GM12878 (cell line): ENCODE measurements at regions not wholly inside any gene's neighbourhood (a gene's known extent, or its start where the extent isn't known, plus 50 kb on each side); places are given as distances from the start of the nearest gene placed in this dataset.

Experiments
- ATAC-seq: fragments of 200-7000 bp; cut with Tn5 transposase; 3 replicates; pipeline ENCODE4 v1.9.1; 2020; ENCODE audit warnings: mild to moderate bottlenecking, moderate library complexity
- BruUV-seq: library from RNA; stranded (reverse); fragments of 400-500 nt; replicated peaks from 2 replicates; lab custom pipeline; 2021; lab: Mats Ljungman, UMichigan
- CTCF ChIA-PET: fragments of 300-600 bp; sonication (Branson Sonifier 250); formaldehyde crosslinking; extraction: SDS; loops from one replicate; lab custom pipeline; 2021; ENCODE audit warnings: inconsistent platforms; lab: Yijun Ruan, JAX
- POLR2A ChIA-PET: fragments of 350-600 bp; formaldehyde crosslinking; extraction: SDS; loops from one replicate; lab custom pipeline; 2021; ENCODE audit warnings: inconsistent platforms; lab: Charles Lee
- RAD21 ChIA-PET: fragments of 300-600 bp; sonication (Branson Sonifier 250); formaldehyde crosslinking; loops from one replicate; lab custom pipeline; 2023; ENCODE audit warnings: antibody characterized with exemption; ENCODE audit not compliant: unreplicated experiment; lab: Charles Lee
- SMC1A ChIA-PET: fragments of 300-600 bp; sonication (Branson Sonifier 250); formaldehyde crosslinking; loops from one replicate; lab custom pipeline; 2023; ENCODE audit not compliant: unreplicated experiment, uncharacterized antibody; lab: Charles Lee
- DNase-seq: peaks from one replicate; pipeline ENCODE4 v3.0.0-alpha.2; 2011; ENCODE audit warnings: low read depth, low spot score
- FAIRE-seq: peaks from 3 replicates; lab custom pipeline; 2011; peaks lifted over from hg19 to GRCh38; lab: Jason Lieb, UNC
- H2AFZ ChIP-seq: 2 replicates; pipeline ENCODE4 v1.6.0; 2011; ENCODE audit warnings: low read depth, low read length, control low read depth; ENCODE audit not compliant: control insufficient read depth
- H3K27ac ChIP-seq: 2 replicates; pipeline ENCODE4 v1.5.1; 2011; ENCODE audit warnings: control low read depth; ENCODE audit not compliant: control insufficient read depth, insufficient read depth
- H3K27me3 ChIP-seq, 2 experiments: replicated peaks in 1 of 2; 2 replicates each; pipeline versions ENCODE4 v1.6.0 to v1.6.1; 2011; ENCODE audit warnings: low read length in 1 of 2; ENCODE audit not compliant: control insufficient read depth in 2 of 2, insufficient read depth in 2 of 2
- H3K36me3 ChIP-seq, 2 experiments: 2 replicates each; pipeline ENCODE4 v1.5.1; 2011; ENCODE audit warnings: low read length in 1 of 2; ENCODE audit not compliant: control insufficient read depth in 2 of 2, insufficient read depth in 2 of 2
- H3K4me1 ChIP-seq: 2 replicates; pipeline ENCODE4 v1.6.1; 2011; ENCODE audit warnings: mild to moderate bottlenecking, low read length, moderate library complexity, mixed read lengths; ENCODE audit not compliant: control insufficient read depth, insufficient read depth
- H3K4me2 ChIP-seq: 2 replicates; pipeline ENCODE4 v1.6.0; 2011; ENCODE audit warnings: control low read depth; ENCODE audit not compliant: control insufficient read depth, insufficient read depth
- H3K4me3 ChIP-seq: fragments of 200-600 bp; sonication (generic); 2 replicates; pipeline ENCODE4 v1.5.1; 2016
- H3K79me2 ChIP-seq: 2 replicates; pipeline ENCODE4 v1.6.0; 2011; ENCODE audit warnings: low read length; ENCODE audit not compliant: control insufficient read depth, insufficient read depth
- H3K9ac ChIP-seq: 2 replicates; pipeline ENCODE4 v1.8.0; 2011; ENCODE audit warnings: low read length, control low read depth, mixed read lengths; ENCODE audit not compliant: control insufficient read depth, insufficient read depth
- H3K9me3 ChIP-seq: replicated peaks from 3 replicates; pipeline ENCODE4 v1.5.1; 2011; ENCODE audit warnings: mild to moderate bottlenecking, low read length; ENCODE audit not compliant: control insufficient read depth, insufficient read depth
- H4K20me1 ChIP-seq: 2 replicates; pipeline ENCODE4 v1.6.0; 2011; ENCODE audit not compliant: control insufficient read depth, insufficient read depth
- BMI1 ChIP-seq: fragments of 450-650 bp; IDR thresholded peaks from 2 replicates; pipeline ENCODE4 v1.6.1; 2016; ENCODE audit warnings: mild to moderate bottlenecking, moderate library complexity, borderline replicate concordance
- BRCA1 ChIP-seq: IDR thresholded peaks from 2 replicates; pipeline ENCODE4 v1.6.1; 2011; ENCODE audit warnings: low read depth, low read length, improper control_type of control experiment
- FOS ChIP-seq: IDR thresholded peaks from 3 replicates; pipeline ENCODE4 v1.6.1; 2011; ENCODE audit warnings: borderline replicate concordance; ENCODE audit not compliant: insufficient read length; ENCODE audit errors: extremely low read depth
- FOXK2 ChIP-seq: fragments of 450-650 bp; IDR thresholded peaks from 2 replicates; pipeline ENCODE4 v1.6.1; 2017; ENCODE audit warnings: mild to moderate bottlenecking, moderate library complexity
- HDAC6 ChIP-seq: fragments of 200-600 bp; sonication (generic); IDR thresholded peaks from one replicate; pipeline ENCODE4 v1.8.0; 2017; ENCODE audit warnings: antibody characterized with exemption; ENCODE audit not compliant: unreplicated experiment
- MLLT1 ChIP-seq: fragments of 450-650 bp; IDR thresholded peaks from 2 replicates; pipeline ENCODE4 v1.6.1; 2016; ENCODE audit warnings: mild to moderate bottlenecking
- MTA2 ChIP-seq: fragments of 450-650 bp; IDR thresholded peaks from 2 replicates; pipeline ENCODE4 v1.6.1; 2016; ENCODE audit warnings: low read depth, mild to moderate bottlenecking, moderate library complexity
- MYB ChIP-seq: fragments of 150-350 bp; IDR thresholded peaks from 2 replicates; pipeline ENCODE4 v1.6.1; 2014; ENCODE audit warnings: mild to moderate bottlenecking, low read depth, low read length, borderline replicate concordance
- NFYB ChIP-seq: IDR thresholded peaks from 2 replicates; pipeline ENCODE4 v1.6.1; 2011; ENCODE audit warnings: low read depth, mild to moderate bottlenecking, low read length, improper control_type of control experiment, moderate library complexity; ENCODE audit not compliant: insufficient read depth
- POLR2AphosphoS2 ChIP-seq: IDR thresholded peaks from 2 replicates; pipeline ENCODE4 v1.6.1; 2011; ENCODE audit warnings: low read depth, mild to moderate bottlenecking, low read length, improper control_type of control experiment, moderate library complexity
- SPI1 ChIP-seq: IDR thresholded peaks from 2 replicates; pipeline ENCODE4 v1.6.1; 2011; ENCODE audit warnings: low read depth, mild to moderate bottlenecking, low read length, moderate library complexity, borderline replicate concordance; ENCODE audit not compliant: insufficient read depth
- SREBF1 ChIP-seq: IDR thresholded peaks from 2 replicates; pipeline ENCODE4 v1.6.1; 2012; ENCODE audit warnings: mild to moderate bottlenecking, low read length
- STAT1 ChIP-seq: fragments of 450-650 bp; conservative IDR thresholded peaks from 2 replicates; pipeline ENCODE4 v1.6.1; 2014; ENCODE audit warnings: antibody characterized with exemption, mild to moderate bottlenecking
- ZSCAN29 ChIP-seq: fragments of 450-650 bp; IDR thresholded peaks from 2 replicates; pipeline ENCODE4 v1.6.1; 2017; ENCODE audit warnings: mild to moderate bottlenecking, moderate library complexity
- WGBS: methylation state at CpG from one replicate; pipeline ENCODE4 v1.1.6; 2016; ENCODE audit warnings: low lambda C conversion rate; ENCODE audit not compliant: insufficient replicate concordance, insufficient coverage; ENCODE audit errors: missing lambda C conversion rate; 5-methylcytosine and 5-hydroxymethylcytosine counted together
- in situ Hi-C: fragments of 300-500 bp; cut with MboI; formaldehyde crosslinking; loops from 9 replicates; pipeline ENCODE4 v1.14.3; 2018; ENCODE audit warnings: mixed read lengths
- intact Hi-C: fragments of 100-400 bp; cut with micrococcal nuclease; formaldehyde crosslinking; loops from one replicate; pipeline ENCODE4 v1.14.2; 2022; ENCODE audit not compliant: unreplicated experiment
- TF ChIP-seq, protein P1 (sequence below): IDR thresholded peaks from 2 replicates; pipeline ENCODE4 v1.6.1; 2012; ENCODE audit warnings: low read length, inconsistent platforms
- TF ChIP-seq, protein P2 (sequence below): IDR thresholded peaks from 2 replicates; pipeline ENCODE4 v1.6.1; 2012; ENCODE audit warnings: mild to moderate bottlenecking, low read depth, low read length

DNA sequence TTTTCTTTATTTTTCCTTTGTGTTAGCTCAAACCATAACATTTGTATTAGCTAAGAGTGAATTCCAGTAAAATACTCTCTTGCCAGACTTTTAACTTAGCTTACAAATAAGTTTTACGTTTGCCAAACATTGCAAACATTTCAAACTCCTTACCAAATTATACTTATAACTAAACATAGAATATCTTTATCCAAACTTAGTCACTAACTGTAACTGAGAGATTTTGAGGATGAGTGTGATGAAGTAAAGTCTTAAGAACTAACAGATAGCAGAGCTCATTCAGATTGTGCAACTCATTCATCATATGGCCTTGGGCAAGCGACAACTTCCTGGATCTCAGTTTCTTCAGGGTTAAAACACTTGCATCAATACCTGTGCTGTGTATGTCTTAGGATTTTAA lies 533.7 kb downstream of the TDRD15 start:
- ChIA-PET SMC1A (no interaction called here), POLR2A (no interaction called here), CTCF (interaction anchor here (0.6 kb wide), 1 partner anchor 163 kb away, joined by 3 read pairs; no protein-coding TSS in a partner anchor), RAD21 (no interaction called here)
- intact Hi-C loops = no loop called here
- H3K27ac ChIP-seq = no peak overlapping the region
- H3K36me3 ChIP-seq = no peaks in the 10 kb centered on the region
- H3K4me3 ChIP-seq = no peak overlapping the region
- no peaks in the 10 kb centered on the region for H3K9me3 ChIP-seq
- H3K4me2 ChIP-seq = no peak overlapping the region
- no peaks in the 10 kb centered on the region for H3K4me1 ChIP-seq
- in situ Hi-C loops = no loop called here
- H4K20me1 ChIP-seq = no peaks in the 10 kb centered on the region
- TF ChIP-seq MYB (no peak), BRCA1 (no peak), BMI1 (no peak), SREBF1 (no peak), FOXK2 (no peak), FOS (no peak), MTA2 (no peak), POLR2AphosphoS2 (no peak), STAT1 (no peak), MLLT1 (no peak), SPI1 (no peak), HDAC6 (no peak), NFYB (no peak), ZSCAN29 (no peak)
- TF ChIP-seq, protein P1, sequence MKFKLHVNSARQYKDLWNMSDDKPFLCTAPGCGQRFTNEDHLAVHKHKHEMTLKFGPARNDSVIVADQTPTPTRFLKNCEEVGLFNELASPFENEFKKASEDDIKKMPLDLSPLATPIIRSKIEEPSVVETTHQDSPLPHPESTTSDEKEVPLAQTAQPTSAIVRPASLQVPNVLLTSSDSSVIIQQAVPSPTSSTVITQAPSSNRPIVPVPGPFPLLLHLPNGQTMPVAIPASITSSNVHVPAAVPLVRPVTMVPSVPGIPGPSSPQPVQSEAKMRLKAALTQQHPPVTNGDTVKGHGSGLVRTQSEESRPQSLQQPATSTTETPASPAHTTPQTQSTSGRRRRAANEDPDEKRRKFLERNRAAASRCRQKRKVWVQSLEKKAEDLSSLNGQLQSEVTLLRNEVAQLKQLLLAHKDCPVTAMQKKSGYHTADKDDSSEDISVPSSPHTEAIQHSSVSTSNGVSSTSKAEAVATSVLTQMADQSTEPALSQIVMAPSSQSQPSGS = no peak
- TF ChIP-seq, protein P2, sequence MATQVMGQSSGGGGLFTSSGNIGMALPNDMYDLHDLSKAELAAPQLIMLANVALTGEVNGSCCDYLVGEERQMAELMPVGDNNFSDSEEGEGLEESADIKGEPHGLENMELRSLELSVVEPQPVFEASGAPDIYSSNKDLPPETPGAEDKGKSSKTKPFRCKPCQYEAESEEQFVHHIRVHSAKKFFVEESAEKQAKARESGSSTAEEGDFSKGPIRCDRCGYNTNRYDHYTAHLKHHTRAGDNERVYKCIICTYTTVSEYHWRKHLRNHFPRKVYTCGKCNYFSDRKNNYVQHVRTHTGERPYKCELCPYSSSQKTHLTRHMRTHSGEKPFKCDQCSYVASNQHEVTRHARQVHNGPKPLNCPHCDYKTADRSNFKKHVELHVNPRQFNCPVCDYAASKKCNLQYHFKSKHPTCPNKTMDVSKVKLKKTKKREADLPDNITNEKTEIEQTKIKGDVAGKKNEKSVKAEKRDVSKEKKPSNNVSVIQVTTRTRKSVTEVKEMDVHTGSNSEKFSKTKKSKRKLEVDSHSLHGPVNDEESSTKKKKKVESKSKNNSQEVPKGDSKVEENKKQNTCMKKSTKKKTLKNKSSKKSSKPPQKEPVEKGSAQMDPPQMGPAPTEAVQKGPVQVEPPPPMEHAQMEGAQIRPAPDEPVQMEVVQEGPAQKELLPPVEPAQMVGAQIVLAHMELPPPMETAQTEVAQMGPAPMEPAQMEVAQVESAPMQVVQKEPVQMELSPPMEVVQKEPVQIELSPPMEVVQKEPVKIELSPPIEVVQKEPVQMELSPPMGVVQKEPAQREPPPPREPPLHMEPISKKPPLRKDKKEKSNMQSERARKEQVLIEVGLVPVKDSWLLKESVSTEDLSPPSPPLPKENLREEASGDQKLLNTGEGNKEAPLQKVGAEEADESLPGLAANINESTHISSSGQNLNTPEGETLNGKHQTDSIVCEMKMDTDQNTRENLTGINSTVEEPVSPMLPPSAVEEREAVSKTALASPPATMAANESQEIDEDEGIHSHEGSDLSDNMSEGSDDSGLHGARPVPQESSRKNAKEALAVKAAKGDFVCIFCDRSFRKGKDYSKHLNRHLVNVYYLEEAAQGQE = no peak
- no peaks in the 10 kb centered on the region for H3K79me2 ChIP-seq
- FAIRE-seq (no peak), DNase-seq (no peak), ATAC-seq (no peak)
- no peak overlapping the region for H2AFZ ChIP-seq
- no peaks in the 10 kb centered on the region for H3K27me3 ChIP-seq
- H3K9ac ChIP-seq = no peak overlapping the region
- 33% methylated on average over 2 of the region's 2 CpGs for WGBS
- BruUV-seq = no TSS peak
